Endothelial cell of umbilical vein (primary cell): ENCODE measurements at regions not wholly inside any gene's neighbourhood (a gene's known extent, or its start where the extent isn't known, plus 50 kb on each side); places are given as distances from the start of the nearest gene placed in this dataset.

Experiments used
- BruUV-seq: library from RNA; stranded (reverse); fragments of 400-500 nt; replicated peaks from 2 replicates; lab custom pipeline; 2021; lab: Mats Ljungman, UMichigan
- CTCF ChIA-PET: fragments of 300-600, 350-600 bp; sonication (Branson Sonifier 250); formaldehyde crosslinking; loops from one replicate; lab custom pipeline; 2021; ENCODE audit warnings: antibody characterized with exemption, inconsistent platforms; lab: Charles Lee
- POLR2A ChIA-PET: fragments of 300-600, 350-600 bp; sonication (Branson Sonifier 250); formaldehyde crosslinking; loops from one replicate; lab custom pipeline; 2021; ENCODE audit warnings: antibody characterized with exemption, inconsistent platforms; lab: Charles Lee
- DNase-seq: peaks from one replicate; pipeline ENCODE4 v3.0.0-alpha.2; 2011; ENCODE audit warnings: low read depth, low spot score
- FAIRE-seq: peaks from 2 replicates; lab custom pipeline; 2011; peaks lifted over from hg19 to GRCh38; lab: Jason Lieb, UNC
- H2AFZ ChIP-seq: 2 replicates; pipeline ENCODE4 v1.6.0; 2012; ENCODE audit warnings: low read depth, low read length, control low read depth, inconsistent platforms
- H3K27ac ChIP-seq: 2 replicates; pipeline ENCODE4 v1.5.1; 2011; ENCODE audit warnings: low read depth, mild to moderate bottlenecking, control low read depth, low read length, moderate library complexity; ENCODE audit not compliant: insufficient read depth
- H3K27me3 ChIP-seq, 2 experiments: 2 replicates each; pipeline versions ENCODE4 v1.6.0 to v1.6.1; 2011; ENCODE audit warnings: low read length in 2 of 2, mixed read lengths in 1 of 2; ENCODE audit not compliant: control insufficient read depth in 2 of 2, insufficient read depth in 2 of 2
- H3K36me3 ChIP-seq, 2 experiments: 2 replicates in 1 of 2; 3 replicates in 1 of 2; pipeline ENCODE4 v1.5.1; 2011; ENCODE audit warnings: low read length in 2 of 2, mild to moderate bottlenecking in 1 of 2, moderate library complexity in 1 of 2; ENCODE audit not compliant: control insufficient read depth in 2 of 2, insufficient read depth in 2 of 2; ENCODE audit errors: extremely low read depth in 1 of 2
- H3K4me1 ChIP-seq: 3 replicates; pipeline ENCODE4 v1.5.1; 2011; ENCODE audit warnings: mild to moderate bottlenecking, low read length; ENCODE audit not compliant: control insufficient read depth, insufficient read depth; ENCODE audit errors: extremely low read depth
- H3K4me2 ChIP-seq: 2 replicates; pipeline ENCODE4 v1.6.1; 2011; ENCODE audit warnings: low read length, control low read depth, mixed read lengths; ENCODE audit not compliant: insufficient read depth
- H3K4me3 ChIP-seq, 3 experiments: fragments of 200-600 bp in 1 of 3; sonication (generic), shearing (Covaris generic) in 1 of 3; replicated peaks in 1 of 3; 2 replicates each; pipeline ENCODE4 v1.5.1; 2011 to 2016; ENCODE audit warnings: control low read depth in 3 of 3, low read length in 3 of 3, mild to moderate bottlenecking in 2 of 3, inconsistent platforms in 1 of 3, low read depth in 1 of 3, moderate library complexity in 1 of 3; ENCODE audit not compliant: insufficient read depth in 1 of 3
- H3K79me2 ChIP-seq: 2 replicates; pipeline ENCODE4 v1.6.0; 2012; ENCODE audit warnings: low read length, inconsistent platforms; ENCODE audit not compliant: control insufficient read depth, insufficient read depth
- H3K9ac ChIP-seq: replicated peaks from 2 replicates; pipeline ENCODE3; 2011; ENCODE audit warnings: low read length, control low read depth; ENCODE audit not compliant: insufficient read depth; ENCODE audit errors: extremely low read depth
- H3K9me1 ChIP-seq: replicated peaks from 3 replicates; pipeline ENCODE4 v1.6.0; 2011; ENCODE audit warnings: mild to moderate bottlenecking, low read length; ENCODE audit not compliant: control insufficient read depth, insufficient read depth; ENCODE audit errors: extremely low read depth
- H3K9me3 ChIP-seq: replicated peaks from 2 replicates; pipeline ENCODE4 v1.5.1; 2012; ENCODE audit warnings: low read length, inconsistent platforms; ENCODE audit not compliant: control insufficient read depth, insufficient read depth
- H4K20me1 ChIP-seq: replicated peaks from 2 replicates; pipeline ENCODE3; 2011; ENCODE audit warnings: mild to moderate bottlenecking, low read length; ENCODE audit not compliant: control insufficient read depth, insufficient read depth; ENCODE audit errors: extremely low read depth
- EZH2 ChIP-seq: IDR thresholded peaks from 2 replicates; pipeline ENCODE4 v1.6.1; 2012; ENCODE audit warnings: borderline replicate concordance, low read depth, mild to moderate bottlenecking, moderate library complexity, low read length, inconsistent platforms; ENCODE audit not compliant: severe bottlenecking
- FOS ChIP-seq: IDR thresholded peaks from 2 replicates; pipeline ENCODE4 v1.6.1; 2011; ENCODE audit warnings: mild to moderate bottlenecking, low read length, moderate library complexity, borderline replicate concordance; ENCODE audit not compliant: insufficient read depth
- GATA2 ChIP-seq: IDR thresholded peaks from 2 replicates; pipeline ENCODE4 v1.7.0; 2011; ENCODE audit warnings: low read depth, mild to moderate bottlenecking, moderate library complexity, mixed read lengths, low read length; ENCODE audit not compliant: insufficient read length, insufficient read depth
- JUN ChIP-seq: IDR thresholded peaks from 2 replicates; pipeline ENCODE4 v1.6.1; 2011; ENCODE audit warnings: borderline replicate concordance, low read depth; ENCODE audit not compliant: insufficient read length, insufficient read depth
- MYC ChIP-seq: IDR thresholded peaks from one replicate; pipeline ENCODE4 v1.6.1; 2011; ENCODE audit warnings: mild to moderate bottlenecking, low read depth, low read length
- POLR2A ChIP-seq: IDR thresholded peaks from 2 replicates; pipeline ENCODE4 v1.6.1; 2012; ENCODE audit warnings: low read depth, mild to moderate bottlenecking, control low read depth, low read length
- POLR2AphosphoS5 ChIP-seq: IDR thresholded peaks from 2 replicates; pipeline ENCODE4 v1.6.1; 2012; ENCODE audit warnings: low read depth, mild to moderate bottlenecking, control low read depth, low read length, moderate library complexity; ENCODE audit not compliant: insufficient read depth
- dilution Hi-C: fragments of 300-500 bp; cut with MboI; formaldehyde crosslinking; loops from one replicate; pipeline ENCODE4 v1.15.0; 2019; ENCODE audit warnings: low sequenced_read_pairs; ENCODE audit not compliant: extremely low pct_ligation_motif_present
- intact Hi-C: fragments of 100-400 bp; cut with micrococcal nuclease; formaldehyde crosslinking; loops from one replicate; pipeline ENCODE4 v1.10.0; 2022
- TF ChIP-seq, protein P1 (sequence below), 2 donors: IDR thresholded peaks; 1 replicate in 1 of 2; 2 replicates in 1 of 2; pipeline ENCODE4 v1.5.1; 2011; ENCODE audit warnings: low read length in 2 of 2, mild to moderate bottlenecking in 2 of 2, moderate library complexity in 2 of 2, control low read depth in 1 of 2, inconsistent platforms in 1 of 2, low read depth in 1 of 2; ENCODE audit not compliant: insufficient read depth in 1 of 2; ENCODE audit errors: extremely low read depth in 1 of 2
- TF ChIP-seq, protein P2 (sequence below): IDR thresholded peaks from 2 replicates; pipeline ENCODE4 v1.6.1; 2011; ENCODE audit not compliant: insufficient read depth, insufficient read length

DNA sequence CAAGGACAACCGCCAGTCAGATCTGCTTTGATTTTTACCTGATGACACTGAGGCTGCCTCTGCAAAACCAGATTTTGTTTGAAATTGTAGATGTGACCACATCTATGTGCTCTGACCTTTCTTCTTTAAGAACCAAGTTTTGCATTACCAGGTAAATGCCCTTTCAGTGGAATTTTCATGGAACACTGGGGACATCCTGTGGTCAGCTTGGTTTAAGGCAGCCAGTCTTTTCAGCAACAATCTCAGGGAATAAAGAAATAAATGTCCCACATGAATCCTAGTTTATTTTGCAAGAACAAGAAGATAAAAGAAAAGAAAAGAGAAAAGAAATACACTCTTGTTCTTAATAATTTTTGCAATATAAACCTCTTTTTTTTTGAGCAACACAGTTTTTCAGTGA, 90.6 kb downstream of the POU3F3 start:
- Histone ChIP-seq H3K4me1 (no peaks in the 10 kb centered on the region), H3K4me2 (no peak overlapping the region), H3K36me3 (no peaks in the 10 kb centered on the region), H3K9me1 (no peaks in the 10 kb centered on the region), H2AFZ (no peak overlapping the region), H3K79me2 (no peaks in the 10 kb centered on the region), H4K20me1 (no peaks in the 10 kb centered on the region), H3K4me3 (no peak overlapping the region), H3K9ac (no peak overlapping the region), H3K9me3 (no peaks in the 10 kb centered on the region), H3K27me3 (no peaks in the 10 kb centered on the region), H3K27ac (no peak overlapping the region)
- no peak for TF ChIP-seq POLR2A
- TF ChIP-seq MYC = no peak
- TF ChIP-seq POLR2AphosphoS5 = no peak
- TF ChIP-seq, protein P1, sequence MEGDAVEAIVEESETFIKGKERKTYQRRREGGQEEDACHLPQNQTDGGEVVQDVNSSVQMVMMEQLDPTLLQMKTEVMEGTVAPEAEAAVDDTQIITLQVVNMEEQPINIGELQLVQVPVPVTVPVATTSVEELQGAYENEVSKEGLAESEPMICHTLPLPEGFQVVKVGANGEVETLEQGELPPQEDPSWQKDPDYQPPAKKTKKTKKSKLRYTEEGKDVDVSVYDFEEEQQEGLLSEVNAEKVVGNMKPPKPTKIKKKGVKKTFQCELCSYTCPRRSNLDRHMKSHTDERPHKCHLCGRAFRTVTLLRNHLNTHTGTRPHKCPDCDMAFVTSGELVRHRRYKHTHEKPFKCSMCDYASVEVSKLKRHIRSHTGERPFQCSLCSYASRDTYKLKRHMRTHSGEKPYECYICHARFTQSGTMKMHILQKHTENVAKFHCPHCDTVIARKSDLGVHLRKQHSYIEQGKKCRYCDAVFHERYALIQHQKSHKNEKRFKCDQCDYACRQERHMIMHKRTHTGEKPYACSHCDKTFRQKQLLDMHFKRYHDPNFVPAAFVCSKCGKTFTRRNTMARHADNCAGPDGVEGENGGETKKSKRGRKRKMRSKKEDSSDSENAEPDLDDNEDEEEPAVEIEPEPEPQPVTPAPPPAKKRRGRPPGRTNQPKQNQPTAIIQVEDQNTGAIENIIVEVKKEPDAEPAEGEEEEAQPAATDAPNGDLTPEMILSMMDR (IDR thresholded peaks at IDR 0.05; ENCODE audit: extremely low read depth in 1 of 2, insufficient read depth in 1 of 2, low read depth in 1 of 2, low read length in 2 of 2) = no peak
- TF ChIP-seq, protein P2, sequence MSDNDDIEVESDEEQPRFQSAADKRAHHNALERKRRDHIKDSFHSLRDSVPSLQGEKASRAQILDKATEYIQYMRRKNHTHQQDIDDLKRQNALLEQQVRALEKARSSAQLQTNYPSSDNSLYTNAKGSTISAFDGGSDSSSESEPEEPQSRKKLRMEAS = no peak
- no peak for TF ChIP-seq GATA2
- no peak for TF ChIP-seq JUN
- no peak for TF ChIP-seq FOS
- no peak for TF ChIP-seq EZH2
- FAIRE-seq (no peak), DNase-seq (no peak)
- BruUV-seq = no TSS peak
- intact Hi-C loops = no loop called here
- ChIA-PET CTCF (no interaction called here), POLR2A (no interaction called here)
- dilution Hi-C loops = no loop called here
